ENCODE measurements at regions not wholly inside any gene's neighbourhood (a gene's known extent, or its start where the extent isn't known, plus 50 kb on each side); places are given as distances from the start of the nearest gene placed in this dataset.

GRCh38 chr5:68817632-68818031, 276.2 kb upstream of the SLC30A5 start:
- Histone ChIP-seq H3K27ac (ENCODE audit: low read depth, low read length, poor library complexity, severe bottlenecking) (no peak overlapping the region), H3K4me1 (ENCODE audit: insufficient read depth, low read length, poor library complexity, severe bottlenecking) (no peaks in the 10 kb centered on the region), H2AFZ (ENCODE audit: low read length) (no peak overlapping the region), H3K4me3 (ENCODE audit: low read depth, low read length, poor library complexity, severe bottlenecking) (no peak overlapping the region), H3K9me3 (ENCODE audit: low read length) (no peaks in the 10 kb centered on the region), H3K36me3 (ENCODE audit: insufficient read depth, low read length) (no peaks in the 10 kb centered on the region), H4K20me1 (ENCODE audit: insufficient read depth, low read length) (no peaks in the 10 kb centered on the region), H3K4me2 (ENCODE audit: low read length) (no peak overlapping the region), H3K9me2 (ENCODE audit: insufficient read depth, low read length) (no peaks in the 10 kb centered on the region), H3K79me2 (ENCODE audit: insufficient read depth, low read depth, low read length) (no peaks in the 10 kb centered on the region)
- ChIA-PET POLR2A (no interaction called here), CTCF (ENCODE audit: unreplicated experiment) (no interaction called here)
- DNase-seq (ENCODE audit: low spot score): no peak
- BruUV-seq (replicated peaks): no TSS peak
- intact Hi-C loops (cut with micrococcal nuclease; ENCODE audit: unreplicated experiment): no loop called here
- no peak for TF ChIP-seq EZH2phosphoT487 (IDR thresholded peaks at IDR 0.05; ENCODE audit: borderline replicate concordance, low read depth, low read length)
- no peak for TF ChIP-seq CTCF (conservative IDR thresholded peaks at IDR 0.05; ENCODE audit: low read length)

- H3K4me1 ChIP-seq (ENCODE audit: insufficient read depth, low read length, poor library complexity, severe bottlenecking): no peaks in the 10 kb centered on the region
- POLR2A ChIA-PET: no interaction called here
- H3K4me2 ChIP-seq (ENCODE audit: low read length): no peak overlapping the region
- H3K79me2 ChIP-seq (ENCODE audit: insufficient read depth, low read depth, low read length): no peaks in the 10 kb centered on the region
- no peaks in the 10 kb centered on the region for H3K9me3 ChIP-seq (ENCODE audit: low read length)
- no peaks in the 10 kb centered on the region for H3K36me3 ChIP-seq (ENCODE audit: insufficient read depth, low read length)
- CTCF ChIA-PET (ENCODE audit: unreplicated experiment): no interaction called here
- H2AFZ ChIP-seq (ENCODE audit: low read length): no peak overlapping the region
- BruUV-seq (replicated peaks): no TSS peak
- H3K27ac ChIP-seq (ENCODE audit: low read depth, low read length, poor library complexity, severe bottlenecking): no peak overlapping the region
- TF ChIP-seq CTCF (conservative IDR thresholded peaks at IDR 0.05; ENCODE audit: low read length) (no peak), EZH2phosphoT487 (IDR thresholded peaks at IDR 0.05; ENCODE audit: borderline replicate concordance, low read depth, low read length) (no peak)
- intact Hi-C loops (cut with micrococcal nuclease; ENCODE audit: unreplicated experiment): no loop called here
- no peak for DNase-seq (ENCODE audit: low spot score)
- no peak overlapping the region for H3K4me3 ChIP-seq (ENCODE audit: low read depth, low read length, poor library complexity, severe bottlenecking)
- no peaks in the 10 kb centered on the region for H4K20me1 ChIP-seq (ENCODE audit: insufficient read depth, low read length)
- no peaks in the 10 kb centered on the region for H3K9me2 ChIP-seq (ENCODE audit: insufficient read depth, low read length)
Measured at GRCh38 chr5:68818057-68818695, 275.6 kb upstream of the SLC30A5 start.

GRCh38 chr5:68818870-68819269, 274.9 kb upstream of the SLC30A5 start:
- no peaks in the 10 kb centered on the region for H3K9me3 ChIP-seq (ENCODE audit: low read length)
- no peaks in the 10 kb centered on the region for H3K9me2 ChIP-seq (ENCODE audit: insufficient read depth, low read length)
- DNase-seq (ENCODE audit: low spot score): no peak
- H3K79me2 ChIP-seq (ENCODE audit: insufficient read depth, low read depth, low read length): no peaks in the 10 kb centered on the region
- no peak overlapping the region for H3K4me2 ChIP-seq (ENCODE audit: low read length)
- no peak overlapping the region for H3K4me3 ChIP-seq (ENCODE audit: low read depth, low read length, poor library complexity, severe bottlenecking)
- H3K4me1 ChIP-seq (ENCODE audit: insufficient read depth, low read length, poor library complexity, severe bottlenecking): no peaks in the 10 kb centered on the region
- TF ChIP-seq EZH2phosphoT487 (IDR thresholded peaks at IDR 0.05; ENCODE audit: borderline replicate concordance, low read depth, low read length) (no peak), CTCF (conservative IDR thresholded peaks at IDR 0.05; ENCODE audit: low read length) (no peak)
- BruUV-seq (replicated peaks): no TSS peak
- H3K36me3 ChIP-seq (ENCODE audit: insufficient read depth, low read length): no peaks in the 10 kb centered on the region
- no peak overlapping the region for H2AFZ ChIP-seq (ENCODE audit: low read length)
- no peak overlapping the region for H3K27ac ChIP-seq (ENCODE audit: low read depth, low read length, poor library complexity, severe bottlenecking)
- intact Hi-C loops (cut with micrococcal nuclease; ENCODE audit: unreplicated experiment): no loop called here
- H4K20me1 ChIP-seq (ENCODE audit: insufficient read depth, low read length): no peaks in the 10 kb centered on the region
- ChIA-PET POLR2A (no interaction called here), CTCF (ENCODE audit: unreplicated experiment) (no interaction called here)
